ENCODE measurements at regions not wholly inside any gene's neighbourhood (a gene's known extent, or its start where the extent isn't known, plus 50 kb on each side); places are given as distances from the start of the nearest gene placed in this dataset.

- ChIA-PET POLR2A (no interaction called here), CTCF (interaction anchor here (0.9 kb wide), 1 partner anchor 9 kb away, joined by 3 read pairs; no protein-coding TSS in a partner anchor), RAD21 (ENCODE audit: low non-redundant PET in 1 of 2, low total read pairs in 2 of 2, uncharacterized antibody in 2 of 2, unreplicated experiment in 2 of 2) (no interaction called here)
- H3K36me3 ChIP-seq (ENCODE audit: control insufficient read depth in 1 of 2, insufficient read depth in 2 of 2, low read length in 2 of 2), result no peaks in the 10 kb centered on the region
- no TSS peak for BruUV-seq (replicated peaks)
- no peak overlapping the region for H3K4me2 ChIP-seq (ENCODE audit: low read length)
- no peak for DNase-seq (ENCODE audit: low read depth, low spot score)
- no peak for ATAC-seq
- no peaks in the 10 kb centered on the region for H3K27me3 ChIP-seq (ENCODE audit: insufficient read depth, low read length)
- no peaks in the 10 kb centered on the region for H4K20me1 ChIP-seq (ENCODE audit: insufficient read depth)
- intact Hi-C loops (cut with micrococcal nuclease), result no loop called here
- no peaks in the 10 kb centered on the region for H3K4me1 ChIP-seq (ENCODE audit: control insufficient read depth in 1 of 2, insufficient read depth in 2 of 2, low read length in 2 of 2)
- TF ChIP-seq JUND (IDR thresholded peaks at IDR 0.05), result no peak
- TF ChIP-seq SRF (IDR thresholded peaks at IDR 0.05; ENCODE audit: low read depth), result no peak
- TF ChIP-seq SIN3A (IDR thresholded peaks at IDR 0.05; ENCODE audit: low read depth), result no peak
- TF ChIP-seq ZBTB33 (IDR thresholded peaks at IDR 0.05; ENCODE audit: extremely low read depth, insufficient replicate concordance, low read length), result no peak
- no peak for TF ChIP-seq EGR1 (IDR thresholded peaks at IDR 0.05; ENCODE audit: low read depth)
- TF ChIP-seq SP1 (IDR thresholded peaks at IDR 0.05; ENCODE audit: low read depth), result no peak
- no peak for TF ChIP-seq YY1 (IDR thresholded peaks at IDR 0.05; ENCODE audit: extremely low read depth, insufficient replicate concordance, low read depth, low read length)
- TF ChIP-seq EZH2 (IDR thresholded peaks at IDR 0.05), result no peak
- no peak for TF ChIP-seq RAD21 (IDR thresholded peaks at IDR 0.05; ENCODE audit: low read depth)
- TF ChIP-seq EZH2phosphoT487 (IDR thresholded peaks at IDR 0.05; ENCODE audit: borderline replicate concordance), result no peak
- no peak for TF ChIP-seq ZNF274 (IDR thresholded peaks at IDR 0.05; ENCODE audit: low read depth, low read length)
- H3K79me2 ChIP-seq (ENCODE audit: insufficient read depth, low read length), result no peaks in the 10 kb centered on the region
- no peak overlapping the region for H2AFZ ChIP-seq (ENCODE audit: low read depth, low read length, poor library complexity, severe bottlenecking)
- H3K9me3 ChIP-seq (ENCODE audit: control insufficient read depth in 1 of 2, insufficient read depth in 1 of 2, low read depth in 1 of 2, low read length in 2 of 2), result no peaks in the 10 kb centered on the region
- H3K27ac ChIP-seq (ENCODE audit: low read depth, low read length), result no peak overlapping the region
- no peaks in the 10 kb centered on the region for H3K9me2 ChIP-seq (ENCODE audit: insufficient read depth)
- H3K9ac ChIP-seq (ENCODE audit: low read length), result no peak overlapping the region
- H3K4me3 ChIP-seq (replicated peaks in 1 of 2; ENCODE audit: low read depth in 1 of 2, low read length in 2 of 2), result no peak overlapping the region
Observed at GRCh38 chr3:162122405-162122804, 625.8 kb downstream of the OTOL1 start.

Data from HCT116 (cell line).